ENCODE measurements at regions not wholly inside any gene's neighbourhood (a gene's known extent, or its start where the extent isn't known, plus 50 kb on each side); places are given as distances from the start of the nearest gene placed in this dataset.

DNA sequence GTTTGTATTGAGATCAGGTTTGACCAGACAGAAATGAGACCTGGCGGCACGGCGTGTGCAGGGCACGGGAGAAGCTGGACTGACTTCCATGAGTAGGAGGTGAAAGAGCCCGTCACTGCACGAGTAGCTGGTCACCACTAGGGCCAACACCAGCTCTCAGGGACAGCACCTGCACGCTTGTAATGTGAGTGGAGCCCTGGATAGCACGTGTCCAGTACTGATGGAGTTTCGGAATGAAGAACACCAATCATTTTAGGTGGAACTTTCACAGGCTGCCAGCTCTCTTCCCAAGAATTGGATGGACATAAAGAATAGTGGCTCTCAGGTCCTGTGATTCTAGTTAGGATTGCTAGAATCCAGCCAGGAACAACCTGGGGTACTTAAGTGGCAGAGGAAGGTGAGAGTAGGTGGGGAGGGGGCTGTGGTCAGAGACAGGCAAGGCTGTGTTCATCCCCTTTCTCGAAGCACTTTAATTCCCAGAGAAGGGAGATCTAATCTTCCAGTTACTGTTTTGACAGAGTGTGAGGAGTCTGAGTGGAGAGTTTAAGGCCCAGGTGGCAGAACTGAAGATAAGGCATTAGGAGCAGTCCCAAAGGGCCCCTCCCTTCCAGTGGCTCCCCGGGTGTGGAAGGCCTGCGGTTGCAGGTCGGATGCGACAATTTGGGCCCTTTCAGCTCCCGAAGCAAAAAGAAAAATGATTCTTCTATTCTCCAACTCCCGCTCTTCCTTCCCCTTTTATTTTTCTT is 314.8 kb downstream of the QKI start:
- DNase-seq, result no peak

DNA sequence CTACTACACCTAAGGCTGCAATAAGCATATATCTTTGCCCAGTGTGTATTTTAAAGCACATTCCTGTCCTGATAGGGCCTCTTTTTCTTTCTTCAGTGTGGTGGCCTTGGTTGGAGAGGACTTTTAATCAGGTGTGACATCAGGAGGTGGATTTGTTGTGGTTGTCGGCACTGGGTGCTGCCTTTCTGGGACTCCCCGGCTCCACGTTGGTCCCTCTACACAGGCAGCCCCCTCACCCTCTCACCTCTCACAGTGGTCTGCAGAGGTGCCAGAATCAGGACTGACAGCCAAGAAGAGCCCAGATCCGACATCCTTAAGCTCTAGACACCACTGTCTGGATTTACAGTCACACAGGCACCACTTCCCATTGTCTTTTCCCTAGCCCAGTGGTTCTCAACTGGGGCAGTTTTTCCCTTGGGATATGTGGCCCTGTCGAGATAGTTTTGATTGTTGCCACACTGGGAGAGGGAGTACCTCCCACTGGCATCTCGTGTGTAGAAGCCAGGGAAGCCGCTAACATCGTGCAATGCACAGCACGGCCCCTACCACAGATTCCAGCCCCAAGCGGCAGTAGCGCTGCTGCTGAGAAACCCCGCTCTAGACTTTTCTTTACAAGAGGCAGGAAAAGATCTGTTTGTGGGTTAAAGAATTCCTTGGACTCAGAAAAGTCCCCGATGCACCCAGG is 314.1 kb downstream of the QKI start:
- no peak for DNase-seq

DNA sequence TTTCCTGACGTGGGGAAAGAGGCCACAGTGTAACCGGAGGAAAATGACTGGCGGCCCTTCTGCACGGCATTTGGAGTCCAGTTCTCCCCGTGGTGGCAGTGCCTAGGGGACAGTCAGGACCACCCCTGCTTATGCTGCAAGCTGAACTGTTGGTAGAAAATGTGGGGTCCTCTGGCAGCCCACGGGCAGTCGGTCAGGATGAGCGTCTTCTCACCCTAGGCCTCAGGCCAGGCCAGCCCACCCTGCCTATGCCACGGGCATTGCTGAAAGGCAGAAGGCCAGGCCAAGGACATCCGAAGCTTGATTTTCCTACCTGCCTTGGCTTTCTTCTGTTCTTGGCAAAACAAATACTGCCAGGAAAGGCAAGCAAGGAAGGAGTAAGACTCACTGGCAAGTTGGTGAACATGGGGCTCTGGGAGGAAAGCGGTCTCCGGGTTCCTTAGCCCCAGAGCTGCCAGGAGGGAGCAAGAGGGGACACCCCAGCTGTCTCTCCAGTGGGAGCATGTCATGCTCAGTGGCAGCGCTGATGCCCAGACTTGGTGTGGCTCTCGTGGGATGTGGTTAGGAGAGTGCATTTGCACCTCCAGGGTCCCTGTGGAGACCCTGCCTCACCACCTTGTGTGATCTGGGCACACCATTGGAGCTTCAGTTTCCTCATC is 311.6 kb downstream of the QKI start:
- DNase-seq, result no peak

DNA sequence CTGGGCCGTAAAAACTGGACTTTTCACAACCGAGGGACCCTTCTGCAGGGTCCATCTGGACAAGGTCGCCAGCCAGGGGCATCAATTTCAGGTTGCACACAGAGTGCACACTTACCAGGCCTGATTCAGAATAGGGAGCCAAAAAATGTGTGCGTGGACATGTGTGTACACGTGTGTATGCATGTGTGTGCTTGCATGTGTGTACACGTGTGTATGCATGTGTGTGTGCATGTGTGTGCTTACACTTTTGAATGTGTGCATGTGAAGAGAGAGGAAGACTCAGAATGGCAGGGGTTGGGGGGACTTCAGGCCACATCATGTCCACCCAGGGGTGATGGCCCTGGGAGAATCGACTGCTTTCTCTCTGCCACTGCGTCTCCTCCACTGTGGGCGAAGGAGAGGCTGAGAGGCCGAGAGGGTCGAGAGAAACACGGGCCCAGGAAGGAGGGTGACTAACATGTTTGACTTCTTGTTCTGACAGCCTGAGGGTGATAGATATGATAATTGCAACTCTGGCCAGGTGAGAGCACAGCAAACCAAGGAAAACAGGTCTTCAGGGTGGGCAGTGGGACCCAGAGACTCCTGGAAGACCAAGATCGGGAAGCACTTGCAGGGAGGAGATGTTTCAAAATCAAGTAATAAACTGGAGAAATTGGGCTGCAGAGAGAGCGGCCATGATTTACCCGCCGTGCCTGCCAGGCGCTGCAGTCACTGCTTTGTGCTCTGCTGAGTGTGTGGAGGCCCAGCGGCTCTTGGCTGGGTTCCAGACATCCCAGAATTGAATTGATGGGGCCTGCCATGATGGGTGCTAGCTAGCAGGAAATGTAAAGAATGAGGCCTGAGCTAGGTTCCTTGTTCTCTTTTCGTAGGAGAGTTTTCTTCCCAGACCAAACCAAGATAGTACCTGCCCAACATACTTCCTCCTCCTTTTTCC is 310.8 kb downstream of the QKI start:
- DNase-seq, result no peak

DNA sequence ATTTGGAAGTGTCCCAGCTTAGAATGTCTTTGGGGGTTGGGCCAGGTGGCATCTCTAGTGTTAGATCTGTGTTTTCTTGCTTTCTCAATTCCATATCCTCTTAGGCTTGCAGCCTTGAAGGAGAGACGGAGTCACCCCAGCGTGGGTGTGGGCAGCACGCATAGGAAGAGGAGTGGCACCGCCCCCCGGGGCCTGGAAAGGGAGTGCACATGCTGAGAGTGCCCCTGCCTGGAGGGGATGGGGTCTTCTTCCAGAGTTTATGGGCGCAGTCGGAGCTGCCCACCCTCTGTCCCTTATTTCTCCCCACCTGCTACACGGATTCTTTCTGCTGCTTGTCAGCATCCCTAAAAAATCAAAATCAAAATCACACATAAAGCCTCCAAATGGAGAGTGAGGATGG is 309.7 kb downstream of the QKI start:
- no peak for DNase-seq

DNA sequence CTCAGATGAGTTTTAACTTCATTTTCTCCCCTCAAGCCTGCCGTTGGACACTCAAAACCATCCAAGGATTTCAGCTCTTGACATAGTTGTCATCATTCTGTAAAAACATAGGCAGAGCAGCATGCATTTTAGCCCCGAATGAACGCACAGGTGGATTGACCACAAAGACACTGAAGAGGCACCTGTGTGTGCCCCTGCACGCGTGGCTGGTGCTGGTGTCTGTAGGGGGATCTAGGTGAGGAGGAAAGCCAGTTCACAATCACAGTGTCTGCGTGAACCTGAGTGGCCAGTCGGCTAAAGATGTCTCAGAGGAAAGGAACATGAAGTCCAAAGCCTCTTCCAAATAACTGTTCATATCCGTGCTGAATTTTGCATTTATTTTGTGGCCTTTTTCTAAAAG is 309.2 kb downstream of the QKI start:
- DNase-seq, result no peak

DNA sequence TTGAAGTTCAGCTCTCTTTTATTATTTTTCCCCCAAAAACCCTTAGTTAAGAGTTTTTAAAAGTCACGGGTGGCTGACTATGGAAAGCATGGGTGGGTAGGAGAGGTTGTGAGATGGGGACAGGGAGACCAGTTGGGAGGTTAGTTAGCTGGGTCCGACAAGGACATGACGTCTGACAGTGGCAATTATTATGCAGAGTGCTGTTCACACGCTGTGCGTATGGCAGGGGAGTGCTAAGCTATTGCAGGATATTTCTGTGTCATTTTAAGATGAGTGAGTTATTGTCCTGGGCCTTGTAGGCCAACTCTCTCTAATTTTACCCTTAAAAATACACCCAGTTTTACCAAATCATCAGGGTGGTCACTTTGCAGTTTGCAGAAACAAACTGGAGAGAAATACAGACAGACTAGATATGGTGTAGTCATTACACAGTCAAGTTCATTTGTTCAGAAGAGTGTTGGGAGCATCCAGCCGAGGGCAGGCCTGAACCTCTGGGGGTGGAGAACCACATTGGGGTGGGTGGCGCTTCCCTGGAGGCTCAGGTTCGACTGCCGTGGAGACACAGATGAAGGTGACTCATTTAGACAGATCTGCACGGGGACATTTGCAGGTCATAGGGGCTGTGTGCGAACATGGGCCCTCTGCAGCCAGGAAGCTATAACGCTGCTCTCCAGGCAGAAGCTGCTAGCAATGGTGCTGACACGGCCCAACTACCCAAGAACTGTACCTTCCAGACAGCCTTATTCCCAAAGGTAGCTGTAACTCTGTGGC is 307.6 kb downstream of the QKI start:
- DNase-seq, result no peak

DNA sequence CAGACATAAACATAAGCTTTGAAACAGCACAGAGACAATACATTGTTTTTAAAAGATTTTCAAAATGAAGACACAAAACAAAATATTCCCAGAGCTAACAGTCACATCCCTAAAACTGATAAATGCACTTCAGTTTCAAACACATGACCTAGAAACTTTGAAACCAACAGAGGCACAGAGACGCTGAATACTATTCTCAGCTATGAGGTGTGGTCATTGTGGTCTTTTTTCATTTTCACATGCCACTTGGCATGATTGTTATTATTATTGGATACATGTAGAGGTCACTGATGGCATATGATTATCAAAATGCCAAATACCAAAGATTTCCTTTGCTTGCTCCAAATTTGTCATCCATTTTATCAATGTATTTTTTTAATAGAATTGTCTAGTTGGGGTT is 306.9 kb downstream of the QKI start:
- no peak for DNase-seq

DNA sequence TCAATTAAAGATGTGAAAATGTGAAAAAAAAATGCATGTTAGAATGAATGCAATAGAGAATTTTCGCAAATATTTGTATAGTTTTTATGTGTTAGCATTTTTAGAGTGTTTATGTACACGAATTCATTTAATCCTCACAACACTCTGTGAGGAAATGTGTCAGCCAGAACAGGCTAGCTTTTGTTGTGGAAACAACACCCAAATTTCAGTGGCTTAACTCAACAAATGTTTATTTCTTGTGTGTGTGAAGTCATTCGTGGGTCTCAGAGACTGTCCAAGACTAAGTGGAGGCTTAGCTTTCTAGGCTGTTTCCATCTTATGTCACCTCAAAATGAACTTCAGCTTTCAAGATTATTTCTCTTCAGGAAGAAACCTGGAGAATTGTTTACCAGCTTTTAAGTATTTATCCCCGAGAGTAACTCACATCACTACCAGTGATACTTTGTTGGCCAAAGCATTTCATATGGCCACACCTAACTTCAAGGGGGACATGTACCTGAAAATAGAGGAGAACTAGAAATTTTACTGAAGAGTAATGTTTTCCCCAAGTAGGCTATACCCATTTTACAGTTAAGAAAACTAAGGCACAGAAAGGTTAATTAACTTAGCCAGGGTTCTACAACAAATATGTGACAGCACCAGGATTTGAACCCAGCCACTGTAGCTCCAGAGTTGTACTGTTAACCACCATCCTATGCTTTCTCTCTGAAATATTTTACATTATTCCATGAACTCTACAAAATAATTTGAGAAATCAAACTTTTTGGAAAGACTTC is 306.1 kb downstream of the QKI start:
- DNase-seq, result no peak

DNA sequence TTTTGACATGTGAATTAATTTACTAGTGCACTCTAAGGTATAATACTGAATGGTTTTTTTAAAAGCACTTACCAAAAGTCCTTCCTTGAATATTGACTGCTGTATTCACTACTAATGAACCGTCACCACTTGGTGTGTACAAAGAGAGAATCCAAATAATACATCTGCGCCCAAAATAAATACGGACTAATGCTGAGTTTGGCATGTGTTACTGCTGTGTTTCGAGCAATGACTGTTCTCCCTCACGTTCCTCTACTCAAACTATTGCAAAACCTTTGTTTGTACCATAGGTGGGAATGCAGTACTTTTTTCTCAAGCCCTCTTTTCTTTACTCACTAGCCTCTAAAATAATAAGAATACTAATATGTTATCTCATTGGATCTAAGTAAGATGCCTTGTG is 305.5 kb downstream of the QKI start:
- no peak for DNase-seq

DNA sequence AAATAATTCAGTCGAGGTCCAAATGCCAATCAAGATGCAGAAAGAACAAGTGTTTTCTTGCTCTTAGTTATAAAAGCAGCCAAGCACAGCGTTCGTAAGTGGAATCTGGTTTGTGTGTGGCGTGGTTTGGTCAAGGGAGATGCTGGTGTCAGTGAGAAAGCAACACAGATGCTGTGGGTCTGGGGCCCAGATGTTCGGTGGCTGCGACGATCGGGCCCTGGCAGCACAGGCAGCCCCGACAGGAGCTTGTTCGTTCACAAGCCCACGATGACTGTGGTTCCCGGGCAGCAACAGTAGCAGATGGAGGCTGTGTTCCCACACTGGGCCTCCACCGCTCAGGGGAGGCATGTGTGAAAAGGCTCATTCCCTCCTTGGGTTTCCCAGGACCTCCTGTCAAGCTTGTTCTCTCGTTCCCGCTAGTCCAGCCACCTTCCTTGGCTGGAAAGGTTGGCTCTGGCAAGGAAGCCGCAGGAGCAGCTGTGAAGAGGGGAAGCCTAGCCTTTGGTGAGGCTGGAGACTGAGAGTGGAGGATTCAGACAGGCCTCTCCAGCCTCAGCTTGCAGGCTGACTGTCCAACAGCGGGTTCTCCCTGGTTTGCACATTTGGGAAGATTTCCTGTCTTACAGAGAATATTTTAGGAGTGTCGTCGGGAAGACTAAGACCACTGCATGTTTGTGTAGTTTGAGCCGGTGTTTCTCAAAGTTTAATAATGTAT is 304.7 kb downstream of the QKI start:
- no peak for DNase-seq

DNA sequence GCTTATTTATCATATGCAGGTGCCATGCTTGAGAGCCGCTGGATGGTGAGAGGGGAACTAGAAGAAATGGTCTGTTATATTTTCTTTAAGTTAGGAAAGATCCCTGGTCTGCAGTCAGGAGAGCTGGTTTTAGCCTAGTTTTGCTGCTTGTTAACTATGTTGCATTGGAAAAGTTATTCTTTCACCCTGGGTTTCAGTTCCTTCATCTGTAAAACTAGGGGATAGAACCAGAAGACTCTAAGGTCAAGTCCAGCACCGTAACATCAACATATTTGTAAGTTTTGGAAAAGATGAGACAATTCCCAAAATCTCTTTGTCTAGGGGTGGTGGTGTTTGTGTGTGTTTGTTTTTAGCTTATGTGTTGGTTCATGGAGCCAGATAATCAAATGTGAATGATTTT is 304.0 kb downstream of the QKI start:
- DNase-seq, result no peak

DNA sequence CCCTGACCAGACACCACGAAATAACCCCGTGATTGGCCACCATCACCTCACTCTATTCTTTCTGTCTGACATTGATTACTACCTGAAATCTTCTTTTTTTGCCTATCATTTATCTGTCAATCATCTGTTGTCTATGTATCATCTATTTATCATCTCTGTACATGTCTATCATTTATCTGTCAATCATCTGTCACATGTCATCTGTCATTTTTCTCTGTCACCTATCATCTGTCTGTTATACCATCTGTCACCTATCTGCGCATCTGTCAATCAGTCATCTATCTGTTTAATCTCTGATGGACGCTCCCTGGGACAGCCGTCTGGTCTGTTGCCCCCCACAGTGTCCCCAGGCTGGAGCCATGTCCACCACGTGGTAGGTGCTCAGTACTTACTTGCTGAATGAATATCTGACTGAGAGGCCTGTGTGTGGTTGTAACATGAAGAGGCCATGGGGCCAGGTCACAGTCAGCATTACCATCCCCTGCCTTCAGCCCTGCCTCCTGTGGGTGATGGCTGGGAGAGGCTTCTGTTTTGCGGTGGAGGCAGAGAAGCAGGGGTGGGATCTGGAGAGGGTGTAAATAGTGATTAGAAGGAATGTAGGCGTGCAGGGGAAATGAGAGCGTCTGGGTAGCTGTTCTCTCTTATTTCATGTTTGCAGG is 302.7 kb downstream of the QKI start:
- peak in 1 of 2 donors; percentile 37 for DNase-seq

DNA sequence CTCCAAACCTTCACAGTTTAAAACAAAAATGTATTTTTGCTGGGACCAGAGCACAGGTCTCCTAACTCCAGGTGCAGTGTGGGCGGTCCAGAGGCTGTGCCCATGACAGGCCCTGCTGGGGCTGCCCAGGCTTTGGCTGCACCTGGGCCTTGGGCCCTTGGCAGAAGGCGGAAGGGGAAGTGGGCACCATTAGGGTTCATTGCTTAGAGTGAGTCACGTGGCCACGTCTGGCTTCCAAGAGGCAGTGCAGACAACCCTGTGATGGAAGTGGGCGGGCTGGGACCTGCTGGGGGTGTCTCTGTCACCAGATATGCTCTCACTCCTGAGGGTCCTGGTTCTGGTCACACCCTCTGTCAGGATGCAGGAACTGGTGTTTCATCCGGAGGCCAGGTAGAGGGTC is 302.2 kb downstream of the QKI start:
- peak; percentile 30 to 60 for DNase-seq

DNA sequence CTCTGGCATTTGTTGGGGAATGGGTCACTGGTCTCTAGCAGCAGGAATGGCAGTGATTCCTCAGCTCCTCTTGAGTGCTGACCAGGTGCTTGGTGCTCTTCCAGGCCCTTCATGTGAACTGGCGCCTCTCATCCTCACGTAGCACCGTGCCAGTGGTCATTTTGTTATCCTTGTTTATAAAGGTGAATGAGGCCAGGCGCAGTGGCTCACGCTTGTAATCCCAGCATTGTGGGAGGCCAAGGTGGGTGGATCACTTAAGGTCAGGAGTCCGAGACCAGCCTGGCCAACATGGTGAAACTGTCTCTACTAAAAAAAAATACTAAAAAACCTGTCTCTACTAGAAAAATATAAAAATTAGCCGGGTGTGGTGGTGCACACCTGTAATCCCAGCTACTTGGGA is 301.3 kb downstream of the QKI start:
- no peak for DNase-seq

DNA sequence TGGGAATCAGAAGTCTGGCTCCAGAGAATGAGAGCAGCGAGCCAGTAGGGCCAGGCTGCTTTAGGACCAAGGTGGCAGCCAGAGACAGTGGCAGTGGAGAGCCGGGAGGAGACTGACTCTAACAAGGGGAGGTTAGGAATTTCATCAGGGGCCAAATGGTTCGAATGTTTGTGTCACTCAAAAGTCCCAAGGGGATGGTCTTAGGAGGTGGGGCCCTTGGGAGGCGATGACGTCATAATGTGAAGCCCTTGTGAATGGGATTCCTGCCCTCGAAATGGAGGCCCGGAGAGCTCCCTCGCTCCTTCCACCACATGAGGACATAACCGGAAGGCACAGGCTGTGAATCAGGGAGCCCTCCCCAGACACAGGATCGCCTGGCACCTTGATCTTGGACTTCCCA is 299.7 kb downstream of the QKI start:
- no peak for DNase-seq

DNA sequence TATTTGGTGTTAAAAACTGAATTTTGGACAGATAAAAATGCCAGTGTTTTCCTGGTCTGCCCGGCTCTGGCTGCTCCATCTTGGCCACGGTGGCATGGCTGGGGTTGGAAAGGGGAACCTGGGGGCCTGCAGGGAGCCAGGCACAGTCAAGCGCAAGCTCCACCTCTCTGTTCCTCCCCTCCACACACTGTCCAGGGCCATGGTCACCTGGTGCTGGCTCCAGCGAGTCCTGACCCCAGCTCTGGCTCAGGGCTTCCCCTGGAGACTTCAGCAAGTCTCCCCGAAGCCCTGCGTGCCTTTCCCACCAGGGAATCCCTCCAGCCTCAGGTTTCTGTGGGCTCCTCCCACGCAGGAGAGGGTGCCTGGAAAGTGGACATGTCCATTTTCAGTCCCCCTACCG is 298.5 kb downstream of the QKI start:
- peak; percentile 49 to 78 for DNase-seq

DNA sequence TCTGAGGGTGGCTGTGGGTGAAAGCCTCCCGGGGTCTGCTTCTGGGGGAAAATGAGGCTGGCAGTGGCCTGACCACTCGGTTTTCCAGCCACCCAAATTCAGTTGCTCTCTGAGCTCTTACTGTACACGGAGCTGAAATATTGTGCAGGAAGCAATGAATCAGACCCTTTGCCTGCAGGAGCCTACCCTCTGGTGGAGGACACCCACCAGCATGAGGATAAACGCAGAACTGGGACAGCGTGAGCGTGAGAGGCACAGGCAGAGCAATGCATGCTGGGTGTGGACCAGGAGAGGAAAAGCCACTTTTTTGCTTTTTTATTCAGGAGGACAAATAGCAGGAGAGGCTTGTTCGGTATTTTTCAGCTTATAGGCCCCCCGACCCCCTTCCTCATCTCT is 298.0 kb downstream of the QKI start:
- peak; percentile 75 to 91 for DNase-seq

DNA sequence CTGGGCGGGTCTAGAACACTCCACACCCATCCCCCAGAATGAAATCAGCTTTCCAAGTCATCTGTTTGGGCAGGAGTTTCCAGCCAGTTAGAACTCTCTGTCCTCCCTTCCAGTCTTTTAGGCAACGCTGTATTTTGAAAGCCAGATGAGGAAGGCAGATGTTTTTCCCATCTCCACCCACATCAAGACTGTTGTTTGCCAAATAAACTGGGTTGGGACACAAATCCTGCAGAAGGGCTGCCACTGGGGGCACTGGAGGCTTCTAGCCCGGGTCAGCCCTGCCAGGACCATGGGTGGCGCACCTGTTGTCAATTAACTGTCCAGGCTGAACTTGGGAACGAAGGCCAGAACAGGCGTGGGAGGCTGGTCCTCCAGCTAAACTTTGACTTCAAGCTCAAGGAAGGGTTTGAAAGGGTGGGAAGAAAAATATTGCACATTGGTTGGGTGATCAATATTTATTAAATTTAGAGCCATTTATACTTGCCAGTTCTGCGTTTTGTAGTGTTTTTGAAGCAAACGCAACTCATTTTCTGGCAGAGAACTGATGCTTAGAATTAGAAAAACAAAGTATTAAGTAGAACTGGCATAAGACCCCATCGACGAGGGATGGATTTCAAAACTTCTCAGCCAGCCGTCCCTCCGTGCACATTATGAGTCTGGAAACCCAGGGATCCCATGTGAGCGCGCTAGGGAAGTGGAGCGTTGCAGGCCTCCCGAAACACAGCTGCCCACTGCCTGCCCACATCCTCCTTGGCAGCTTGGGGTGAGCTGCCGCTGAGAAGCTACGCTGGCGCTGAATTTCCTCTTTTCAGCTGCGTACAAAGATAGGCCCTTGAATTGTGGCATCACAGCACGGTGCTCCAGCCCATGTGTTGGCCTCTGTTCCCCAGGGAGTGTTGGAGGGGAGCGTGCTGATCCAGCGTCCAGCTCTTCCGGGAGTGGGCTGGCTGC is 297.4 kb downstream of the QKI start:
- peak; percentile 96 to 99 for DNase-seq
